GM13977 (cell line): ENCODE measurements at regions not wholly inside any gene's neighbourhood (a gene's known extent, or its start where the extent isn't known, plus 50 kb on each side); places are given as distances from the start of the nearest gene placed in this dataset.

Experiments
- DNase-seq: peaks from one replicate; pipeline ENCODE4 v3.0.0; 2012; ENCODE audit warnings: low spot score
- in situ Hi-C: fragments of 300-500 bp; cut with MboI; formaldehyde crosslinking; loops from one replicate; pipeline ENCODE4 v1.12.0; 2022; ENCODE audit warnings: low sequenced_read_pairs, low pct_unique_long_range_greater_than_20kb, mixed read lengths, inconsistent platforms; ENCODE audit not compliant: unreplicated experiment
- TF ChIP-seq, protein P1 (sequence below): IDR thresholded peaks from 2 replicates; pipeline ENCODE4 v1.5.1; 2012; ENCODE audit warnings: mild to moderate bottlenecking, control low read depth; ENCODE audit not compliant: insufficient read depth; ENCODE audit errors: extremely low read depth, missing control alignments

DNA sequence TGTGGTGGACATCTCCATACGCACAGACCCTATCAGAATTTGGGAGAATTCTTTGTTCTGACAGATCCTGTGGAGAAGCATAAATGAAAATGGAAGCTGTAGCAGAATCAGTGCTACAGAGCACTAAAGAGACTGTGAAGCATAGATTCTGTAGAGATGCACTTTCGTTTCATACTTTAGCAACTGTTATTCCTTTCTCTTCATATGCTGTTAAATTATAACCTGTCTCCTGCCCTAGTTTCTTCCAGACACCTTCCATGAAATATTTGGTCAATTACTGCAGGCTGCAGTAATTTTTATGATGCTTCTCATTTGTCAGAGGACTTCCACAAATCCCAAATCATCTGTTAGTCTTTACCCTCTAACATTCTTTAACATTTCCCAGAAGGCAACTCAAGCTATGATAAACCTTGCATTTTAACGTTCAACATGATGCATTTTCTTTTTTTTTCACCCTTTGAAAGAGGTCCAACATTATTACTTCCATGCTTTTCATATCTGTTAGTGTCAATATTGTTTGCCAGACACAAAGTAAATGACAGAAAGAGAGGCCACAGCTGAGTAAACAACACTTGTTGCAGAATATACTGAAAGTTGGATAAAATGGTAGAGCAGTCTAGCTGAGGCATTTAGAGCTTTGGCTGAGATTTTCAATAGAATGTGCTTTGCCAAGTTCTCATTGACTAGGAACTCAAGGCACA is 412.7 kb downstream of the LMO7 start:
- in situ Hi-C loops = no loop called here
- TF ChIP-seq, protein P1, sequence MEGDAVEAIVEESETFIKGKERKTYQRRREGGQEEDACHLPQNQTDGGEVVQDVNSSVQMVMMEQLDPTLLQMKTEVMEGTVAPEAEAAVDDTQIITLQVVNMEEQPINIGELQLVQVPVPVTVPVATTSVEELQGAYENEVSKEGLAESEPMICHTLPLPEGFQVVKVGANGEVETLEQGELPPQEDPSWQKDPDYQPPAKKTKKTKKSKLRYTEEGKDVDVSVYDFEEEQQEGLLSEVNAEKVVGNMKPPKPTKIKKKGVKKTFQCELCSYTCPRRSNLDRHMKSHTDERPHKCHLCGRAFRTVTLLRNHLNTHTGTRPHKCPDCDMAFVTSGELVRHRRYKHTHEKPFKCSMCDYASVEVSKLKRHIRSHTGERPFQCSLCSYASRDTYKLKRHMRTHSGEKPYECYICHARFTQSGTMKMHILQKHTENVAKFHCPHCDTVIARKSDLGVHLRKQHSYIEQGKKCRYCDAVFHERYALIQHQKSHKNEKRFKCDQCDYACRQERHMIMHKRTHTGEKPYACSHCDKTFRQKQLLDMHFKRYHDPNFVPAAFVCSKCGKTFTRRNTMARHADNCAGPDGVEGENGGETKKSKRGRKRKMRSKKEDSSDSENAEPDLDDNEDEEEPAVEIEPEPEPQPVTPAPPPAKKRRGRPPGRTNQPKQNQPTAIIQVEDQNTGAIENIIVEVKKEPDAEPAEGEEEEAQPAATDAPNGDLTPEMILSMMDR = no peak

DNA sequence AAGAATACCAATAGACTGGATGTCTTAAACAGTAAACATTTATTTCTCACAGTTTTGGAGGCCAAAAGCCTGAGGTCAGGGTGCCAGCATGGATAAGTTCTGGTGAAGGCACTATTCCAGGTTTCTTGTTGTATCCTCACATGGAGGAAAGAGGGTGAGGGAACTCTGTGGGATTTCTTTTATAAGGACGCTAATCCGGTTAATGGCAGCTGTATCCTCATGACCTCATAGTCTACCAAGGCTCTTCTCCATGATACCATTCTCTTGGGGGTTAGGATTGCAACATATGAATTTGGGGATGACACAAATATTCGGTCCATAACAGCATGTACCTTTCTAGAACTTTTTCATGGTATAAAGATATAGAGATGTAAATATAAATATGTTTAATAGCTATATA is 412.0 kb downstream of the LMO7 start:
- in situ Hi-C loops = no loop called here
- no peak for DNase-seq
- TF ChIP-seq, protein P1 = no peak

More for the DNA sequence above, 412.7 kb downstream of the LMO7 start:
- no peak for DNase-seq

DNA sequence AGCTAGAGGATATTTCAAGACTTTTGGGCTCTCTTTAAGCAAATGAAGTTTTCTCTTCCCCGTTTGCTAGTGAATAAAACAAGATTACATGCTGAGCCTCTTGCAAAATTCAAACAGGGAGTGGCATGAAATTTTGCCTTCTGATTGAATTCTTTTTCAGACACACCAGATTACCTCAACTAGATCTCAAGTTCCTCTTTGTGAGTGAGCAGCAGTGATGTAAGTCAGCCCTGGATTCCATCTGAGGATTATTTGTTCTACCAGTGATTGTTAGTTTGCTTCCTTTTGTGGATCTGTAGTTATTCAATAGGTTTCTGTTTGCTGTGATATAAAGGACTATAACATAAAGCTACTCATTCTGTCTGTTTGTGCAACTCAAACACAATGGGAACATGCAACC is 407.7 kb downstream of the LMO7 start:
- TF ChIP-seq, protein P1 = no peak
- in situ Hi-C loops = no loop called here
- DNase-seq = no peak

DNA sequence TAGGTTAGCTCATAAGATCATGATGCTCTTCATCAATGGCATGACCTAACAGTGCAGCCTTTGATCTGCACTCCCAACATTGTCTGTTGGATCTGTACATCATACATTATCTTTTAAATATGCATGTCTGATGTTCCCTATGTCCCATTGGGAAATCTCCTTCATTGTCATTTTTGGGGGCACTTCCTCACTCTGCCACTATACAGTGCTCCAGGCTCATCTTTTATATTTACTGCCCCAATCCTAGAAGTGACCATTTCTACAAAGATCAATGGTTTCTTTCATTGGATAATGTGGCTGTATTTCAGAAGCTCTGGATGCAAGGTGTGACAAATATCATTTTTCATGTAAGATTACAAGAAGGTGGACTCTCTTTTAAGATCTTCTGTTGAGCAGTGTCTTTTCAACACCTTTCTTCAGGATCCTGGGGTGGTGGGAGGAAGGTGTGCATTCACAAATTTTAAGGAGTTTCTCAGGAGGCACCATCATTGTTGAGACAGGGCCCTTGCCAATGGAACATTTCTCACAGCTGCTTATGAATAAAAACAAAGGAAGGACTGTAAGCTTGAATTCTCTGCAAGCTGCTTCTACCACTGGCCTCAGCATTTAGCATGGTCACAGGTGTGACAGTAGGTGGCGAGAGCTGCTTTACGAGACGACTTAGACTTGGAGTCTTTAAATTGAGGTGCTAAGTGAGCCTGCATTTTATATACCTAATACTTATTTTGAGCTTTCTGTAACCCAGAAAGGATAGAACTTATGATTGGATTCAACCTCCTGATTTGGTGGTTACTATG is 403.0 kb downstream of the LMO7 start:
- in situ Hi-C loops = no loop called here
- DNase-seq = no peak
- TF ChIP-seq, protein P1 = peak; percentile 6

DNA sequence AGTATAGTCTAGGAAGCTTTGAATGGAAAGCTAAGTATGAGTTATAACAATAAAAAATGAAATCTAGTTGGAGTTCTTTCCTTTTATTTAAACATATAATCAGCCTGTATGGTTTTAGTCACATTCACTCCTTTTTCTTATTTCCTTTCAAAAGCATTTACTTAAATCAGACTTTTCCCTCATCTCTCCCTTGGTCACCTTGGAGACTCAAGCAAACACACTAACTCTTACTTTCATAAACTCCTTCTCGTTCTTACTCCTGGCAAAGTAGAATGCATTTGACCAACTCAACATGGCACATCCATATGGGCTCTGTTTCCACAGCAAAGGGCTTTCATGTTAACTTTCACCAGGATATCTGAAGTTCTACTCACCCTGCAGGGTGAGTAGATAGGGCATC is 400.0 kb downstream of the LMO7 start:
- TF ChIP-seq, protein P1 = no peak
- in situ Hi-C loops = no loop called here
- DNase-seq = no peak

DNA sequence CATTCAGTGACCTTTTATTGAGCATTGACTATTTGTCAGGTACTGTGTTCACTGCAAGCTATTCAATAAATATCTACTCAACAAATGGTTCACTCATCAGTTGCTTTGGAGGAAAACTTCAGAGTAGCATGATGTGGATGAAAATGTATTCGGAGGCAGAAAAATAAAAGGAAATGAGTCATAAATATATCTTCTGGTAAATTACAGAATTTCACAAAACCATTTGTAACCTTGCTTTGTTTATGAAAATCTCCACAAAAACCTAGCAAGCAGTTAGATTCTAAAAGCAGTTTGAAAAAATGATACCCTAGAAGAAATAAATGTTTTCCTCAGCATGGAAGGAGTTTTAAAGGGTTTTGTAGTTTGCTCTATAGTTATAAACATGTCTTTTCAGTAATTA is 399.6 kb downstream of the LMO7 start:
- in situ Hi-C loops = no loop called here

More for the DNA sequence above, 399.6 kb downstream of the LMO7 start:
- TF ChIP-seq, protein P1 = no peak
- no peak for DNase-seq
